Liver (tissue), 3 donors: ENCODE measurements at regions not wholly inside any gene's neighbourhood (a gene's known extent, or its start where the extent isn't known, plus 50 kb on each side); places are given as distances from the start of the nearest gene placed in this dataset.

Source experiments
- EGR1 ChIP-seq, 2 donors: IDR thresholded peaks; 2 replicates each; pipeline ENCODE4 v1.6.1; 2016 to 2018; ENCODE audit warnings: antibody characterized with exemption in 2 of 2, low read depth in 2 of 2
- FOXA1 ChIP-seq: IDR thresholded peaks from 2 replicates; pipeline ENCODE4 v1.6.1; 2016; ENCODE audit warnings: antibody characterized with exemption
- GABPA ChIP-seq, 2 donors: IDR thresholded peaks in 1 of 2; conservative IDR thresholded peaks in 1 of 2; 2 replicates each; pipeline ENCODE4 v1.6.1; 2016; ENCODE audit warnings: antibody characterized with exemption in 2 of 2, mild to moderate bottlenecking in 1 of 2, moderate library complexity in 1 of 2
- JUND ChIP-seq, 2 donors: IDR thresholded peaks; 2 replicates each; pipeline ENCODE4 v1.6.1; 2016; ENCODE audit warnings: antibody characterized with exemption in 2 of 2
- RAD21 ChIP-seq, 2 donors: IDR thresholded peaks; 2 replicates each; pipeline ENCODE4 v1.6.1; 2016; ENCODE audit warnings: antibody characterized with exemption in 2 of 2, mild to moderate bottlenecking in 2 of 2
- RXRA ChIP-seq, 2 donors: IDR thresholded peaks; 2 replicates each; pipeline ENCODE4 v1.6.1; 2017 to 2018; ENCODE audit warnings: antibody characterized with exemption in 2 of 2, mild to moderate bottlenecking in 1 of 2
- SP1 ChIP-seq: IDR thresholded peaks from 2 replicates; pipeline ENCODE4 v1.6.1; 2018; ENCODE audit warnings: antibody characterized with exemption, mild to moderate bottlenecking
- TAF1 ChIP-seq: conservative IDR thresholded peaks from 2 replicates; pipeline ENCODE4 v1.6.1; 2016; ENCODE audit warnings: antibody characterized with exemption, mild to moderate bottlenecking
- YY1 ChIP-seq: IDR thresholded peaks from 2 replicates; pipeline ENCODE4 v1.6.1; 2016; ENCODE audit warnings: antibody characterized with exemption, mild to moderate bottlenecking
- TF ChIP-seq, protein P1 (sequence below): fragments of 150-350 bp; IDR thresholded peaks from 2 replicates; pipeline ENCODE4 v1.5.1; 2017; ENCODE audit warnings: improper control_type of control experiment, low read depth, low read length; ENCODE audit not compliant: missing input control
- TF ChIP-seq, protein P2 (sequence below): IDR thresholded peaks from 2 replicates; pipeline ENCODE4 v1.6.1; 2016; ENCODE audit warnings: antibody characterized with exemption
- TF ChIP-seq, protein P3 (sequence below): IDR thresholded peaks from 2 replicates; pipeline ENCODE4 v1.6.1; 2016; ENCODE audit warnings: antibody characterized with exemption
- TF ChIP-seq, protein P4 (sequence below): IDR thresholded peaks from 2 replicates; pipeline ENCODE4 v1.6.1; 2016; ENCODE audit warnings: antibody characterized with exemption, mild to moderate bottlenecking
- donor health status: healthy.
- donor health status: healthy.

DNA sequence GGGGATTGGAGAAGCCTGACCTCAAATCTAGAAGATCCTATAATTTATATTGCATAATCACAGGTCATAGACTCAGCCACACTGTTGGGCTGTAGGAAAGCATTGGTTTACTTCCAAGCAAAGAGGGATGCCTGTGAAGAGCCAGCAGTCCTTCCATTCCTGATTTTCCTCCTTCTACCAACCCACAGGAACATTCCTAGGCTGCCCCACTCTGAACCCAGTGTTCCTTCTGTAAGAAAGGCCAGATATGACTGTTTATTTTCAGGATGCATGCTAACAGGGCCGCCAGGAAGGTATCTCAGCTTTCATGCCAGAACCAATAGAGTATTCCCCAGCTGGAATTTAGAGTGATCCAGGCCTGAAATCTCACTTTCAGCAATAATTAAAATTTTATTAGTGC, 197.1 kb downstream of the ETS1 start:
- TF ChIP-seq, protein P1, sequence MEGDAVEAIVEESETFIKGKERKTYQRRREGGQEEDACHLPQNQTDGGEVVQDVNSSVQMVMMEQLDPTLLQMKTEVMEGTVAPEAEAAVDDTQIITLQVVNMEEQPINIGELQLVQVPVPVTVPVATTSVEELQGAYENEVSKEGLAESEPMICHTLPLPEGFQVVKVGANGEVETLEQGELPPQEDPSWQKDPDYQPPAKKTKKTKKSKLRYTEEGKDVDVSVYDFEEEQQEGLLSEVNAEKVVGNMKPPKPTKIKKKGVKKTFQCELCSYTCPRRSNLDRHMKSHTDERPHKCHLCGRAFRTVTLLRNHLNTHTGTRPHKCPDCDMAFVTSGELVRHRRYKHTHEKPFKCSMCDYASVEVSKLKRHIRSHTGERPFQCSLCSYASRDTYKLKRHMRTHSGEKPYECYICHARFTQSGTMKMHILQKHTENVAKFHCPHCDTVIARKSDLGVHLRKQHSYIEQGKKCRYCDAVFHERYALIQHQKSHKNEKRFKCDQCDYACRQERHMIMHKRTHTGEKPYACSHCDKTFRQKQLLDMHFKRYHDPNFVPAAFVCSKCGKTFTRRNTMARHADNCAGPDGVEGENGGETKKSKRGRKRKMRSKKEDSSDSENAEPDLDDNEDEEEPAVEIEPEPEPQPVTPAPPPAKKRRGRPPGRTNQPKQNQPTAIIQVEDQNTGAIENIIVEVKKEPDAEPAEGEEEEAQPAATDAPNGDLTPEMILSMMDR: no peak
- TF ChIP-seq YY1 (no peak), JUND (IDR thresholded peaks at IDR 0.05) (no peak), SP1 (no peak), FOXA1 (no peak), GABPA (IDR thresholded peaks at IDR 0.05 in 1 of 2, conservative IDR thresholded peaks at IDR 0.05 in 1 of 2) (no peak), RXRA (IDR thresholded peaks at IDR 0.05) (no peak), EGR1 (IDR thresholded peaks at IDR 0.05; ENCODE audit: low read depth in 2 of 2) (no peak), RAD21 (IDR thresholded peaks at IDR 0.05) (no peak), TAF1 (no peak)
- TF ChIP-seq, protein P2, sequence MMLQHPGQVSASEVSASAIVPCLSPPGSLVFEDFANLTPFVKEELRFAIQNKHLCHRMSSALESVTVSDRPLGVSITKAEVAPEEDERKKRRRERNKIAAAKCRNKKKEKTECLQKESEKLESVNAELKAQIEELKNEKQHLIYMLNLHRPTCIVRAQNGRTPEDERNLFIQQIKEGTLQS: no peak
- TF ChIP-seq, protein P3, sequence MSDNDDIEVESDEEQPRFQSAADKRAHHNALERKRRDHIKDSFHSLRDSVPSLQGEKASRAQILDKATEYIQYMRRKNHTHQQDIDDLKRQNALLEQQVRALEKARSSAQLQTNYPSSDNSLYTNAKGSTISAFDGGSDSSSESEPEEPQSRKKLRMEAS: no peak
- TF ChIP-seq, protein P4, sequence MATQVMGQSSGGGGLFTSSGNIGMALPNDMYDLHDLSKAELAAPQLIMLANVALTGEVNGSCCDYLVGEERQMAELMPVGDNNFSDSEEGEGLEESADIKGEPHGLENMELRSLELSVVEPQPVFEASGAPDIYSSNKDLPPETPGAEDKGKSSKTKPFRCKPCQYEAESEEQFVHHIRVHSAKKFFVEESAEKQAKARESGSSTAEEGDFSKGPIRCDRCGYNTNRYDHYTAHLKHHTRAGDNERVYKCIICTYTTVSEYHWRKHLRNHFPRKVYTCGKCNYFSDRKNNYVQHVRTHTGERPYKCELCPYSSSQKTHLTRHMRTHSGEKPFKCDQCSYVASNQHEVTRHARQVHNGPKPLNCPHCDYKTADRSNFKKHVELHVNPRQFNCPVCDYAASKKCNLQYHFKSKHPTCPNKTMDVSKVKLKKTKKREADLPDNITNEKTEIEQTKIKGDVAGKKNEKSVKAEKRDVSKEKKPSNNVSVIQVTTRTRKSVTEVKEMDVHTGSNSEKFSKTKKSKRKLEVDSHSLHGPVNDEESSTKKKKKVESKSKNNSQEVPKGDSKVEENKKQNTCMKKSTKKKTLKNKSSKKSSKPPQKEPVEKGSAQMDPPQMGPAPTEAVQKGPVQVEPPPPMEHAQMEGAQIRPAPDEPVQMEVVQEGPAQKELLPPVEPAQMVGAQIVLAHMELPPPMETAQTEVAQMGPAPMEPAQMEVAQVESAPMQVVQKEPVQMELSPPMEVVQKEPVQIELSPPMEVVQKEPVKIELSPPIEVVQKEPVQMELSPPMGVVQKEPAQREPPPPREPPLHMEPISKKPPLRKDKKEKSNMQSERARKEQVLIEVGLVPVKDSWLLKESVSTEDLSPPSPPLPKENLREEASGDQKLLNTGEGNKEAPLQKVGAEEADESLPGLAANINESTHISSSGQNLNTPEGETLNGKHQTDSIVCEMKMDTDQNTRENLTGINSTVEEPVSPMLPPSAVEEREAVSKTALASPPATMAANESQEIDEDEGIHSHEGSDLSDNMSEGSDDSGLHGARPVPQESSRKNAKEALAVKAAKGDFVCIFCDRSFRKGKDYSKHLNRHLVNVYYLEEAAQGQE: no peak
